ENCODE measurements at regions not wholly inside any gene's neighbourhood (a gene's known extent, or its start where the extent isn't known, plus 50 kb on each side); places are given as distances from the start of the nearest gene placed in this dataset.

DNA sequence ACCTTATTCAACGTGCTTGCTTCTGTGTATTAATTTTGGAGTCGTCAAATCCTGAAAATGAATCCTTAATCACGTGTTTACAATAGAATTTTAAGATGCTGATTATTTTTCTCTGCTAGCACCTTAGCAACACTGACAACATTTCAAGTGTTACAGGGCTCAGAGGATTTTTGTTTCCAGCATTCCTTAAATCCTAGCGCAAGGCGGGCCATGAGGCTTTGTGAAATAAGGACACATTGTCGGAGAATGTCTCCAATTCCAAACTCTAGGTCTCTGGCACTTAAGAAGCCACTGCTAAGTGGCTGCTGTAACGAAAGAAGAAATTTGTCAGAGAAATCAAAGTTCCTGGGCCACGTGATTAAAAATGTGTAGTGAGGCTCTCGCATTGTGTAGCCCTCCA is 390.9 kb upstream of the CELF2 start:
- Mint-ChIP-seq H3K4me1 (ENCODE audit: low read depth) (peaks cover 3% of the 10 kb centered on the region), H3K27ac (no peak overlapping the region), H3K4me3 (ENCODE audit: low read depth) (no peak overlapping the region), H3K27me3 (peaks cover 36% of the 10 kb centered on the region), H3K9me3 (ENCODE audit: low read depth) (no peaks in the 10 kb centered on the region), H3K36me3 (ENCODE audit: insufficient read depth) (no peaks in the 10 kb centered on the region)
- no peak for DNase-seq (ENCODE audit: low spot score, unreplicated experiment)
- TF ChIP-seq, protein P1, sequence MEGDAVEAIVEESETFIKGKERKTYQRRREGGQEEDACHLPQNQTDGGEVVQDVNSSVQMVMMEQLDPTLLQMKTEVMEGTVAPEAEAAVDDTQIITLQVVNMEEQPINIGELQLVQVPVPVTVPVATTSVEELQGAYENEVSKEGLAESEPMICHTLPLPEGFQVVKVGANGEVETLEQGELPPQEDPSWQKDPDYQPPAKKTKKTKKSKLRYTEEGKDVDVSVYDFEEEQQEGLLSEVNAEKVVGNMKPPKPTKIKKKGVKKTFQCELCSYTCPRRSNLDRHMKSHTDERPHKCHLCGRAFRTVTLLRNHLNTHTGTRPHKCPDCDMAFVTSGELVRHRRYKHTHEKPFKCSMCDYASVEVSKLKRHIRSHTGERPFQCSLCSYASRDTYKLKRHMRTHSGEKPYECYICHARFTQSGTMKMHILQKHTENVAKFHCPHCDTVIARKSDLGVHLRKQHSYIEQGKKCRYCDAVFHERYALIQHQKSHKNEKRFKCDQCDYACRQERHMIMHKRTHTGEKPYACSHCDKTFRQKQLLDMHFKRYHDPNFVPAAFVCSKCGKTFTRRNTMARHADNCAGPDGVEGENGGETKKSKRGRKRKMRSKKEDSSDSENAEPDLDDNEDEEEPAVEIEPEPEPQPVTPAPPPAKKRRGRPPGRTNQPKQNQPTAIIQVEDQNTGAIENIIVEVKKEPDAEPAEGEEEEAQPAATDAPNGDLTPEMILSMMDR (IDR thresholded peaks at IDR 0.05; ENCODE audit: unreplicated experiment), result no peak

DNA sequence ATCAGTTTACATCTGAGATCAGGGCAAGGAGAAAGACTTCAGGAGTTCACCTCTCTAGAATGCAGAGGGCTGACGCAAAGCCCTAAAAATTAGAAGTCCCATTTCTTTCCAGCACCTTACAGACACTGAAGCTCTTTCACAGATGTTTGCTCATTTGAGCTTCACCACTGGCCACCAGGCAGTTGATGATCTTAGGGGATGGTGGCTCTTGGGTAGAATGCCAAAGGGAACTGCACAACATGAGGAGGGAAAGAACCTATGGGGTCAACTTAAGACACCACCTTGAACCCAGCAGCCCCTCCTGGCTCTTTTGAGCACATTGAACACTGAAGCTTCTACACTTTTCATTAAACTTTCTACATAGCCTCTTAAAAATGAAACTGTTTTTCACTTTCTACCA is 390.3 kb upstream of the CELF2 start:
- no peaks in the 10 kb centered on the region for H3K9me3 Mint-ChIP-seq (ENCODE audit: low read depth)
- H3K4me3 Mint-ChIP-seq (ENCODE audit: low read depth), result no peak overlapping the region
- TF ChIP-seq, protein P1 (IDR thresholded peaks at IDR 0.05; ENCODE audit: unreplicated experiment), result no peak
- DNase-seq (ENCODE audit: low spot score, unreplicated experiment), result no peak
- no peak overlapping the region for H3K27ac Mint-ChIP-seq
- H3K4me1 Mint-ChIP-seq (ENCODE audit: low read depth), result peaks cover 3% of the 10 kb centered on the region
- H3K36me3 Mint-ChIP-seq (ENCODE audit: insufficient read depth), result no peaks in the 10 kb centered on the region
- H3K27me3 Mint-ChIP-seq, result peaks cover 36% of the 10 kb centered on the region

DNA sequence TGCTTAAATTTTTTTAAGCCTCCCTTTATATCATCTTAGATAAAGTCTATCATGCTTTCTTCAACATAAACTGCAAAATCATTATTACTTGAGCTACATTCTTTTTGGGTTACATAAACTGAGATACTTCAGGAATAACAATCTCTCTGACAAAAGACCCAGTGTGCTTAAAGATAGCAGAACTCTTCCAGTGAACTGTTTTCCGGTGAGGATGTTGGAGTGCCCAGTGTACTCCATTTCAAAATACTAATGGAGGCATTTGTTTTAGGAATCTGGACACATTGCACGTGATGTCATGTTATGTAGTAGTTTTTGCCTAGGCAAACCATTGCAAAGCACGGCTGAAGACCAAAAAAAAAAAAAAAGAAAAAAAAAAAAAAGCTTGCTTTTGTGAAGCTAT is 388.2 kb upstream of the CELF2 start:
- Mint-ChIP-seq H3K9me3 (ENCODE audit: low read depth) (no peaks in the 10 kb centered on the region), H3K27me3 (peaks cover 28% of the 10 kb centered on the region), H3K27ac (no peak overlapping the region), H3K4me1 (ENCODE audit: low read depth) (peaks cover 3% of the 10 kb centered on the region), H3K4me3 (ENCODE audit: low read depth) (no peak overlapping the region), H3K36me3 (ENCODE audit: insufficient read depth) (no peaks in the 10 kb centered on the region)
- TF ChIP-seq, protein P1 (IDR thresholded peaks at IDR 0.05; ENCODE audit: unreplicated experiment), result no peak
- no peak for DNase-seq (ENCODE audit: low spot score, unreplicated experiment)

DNA sequence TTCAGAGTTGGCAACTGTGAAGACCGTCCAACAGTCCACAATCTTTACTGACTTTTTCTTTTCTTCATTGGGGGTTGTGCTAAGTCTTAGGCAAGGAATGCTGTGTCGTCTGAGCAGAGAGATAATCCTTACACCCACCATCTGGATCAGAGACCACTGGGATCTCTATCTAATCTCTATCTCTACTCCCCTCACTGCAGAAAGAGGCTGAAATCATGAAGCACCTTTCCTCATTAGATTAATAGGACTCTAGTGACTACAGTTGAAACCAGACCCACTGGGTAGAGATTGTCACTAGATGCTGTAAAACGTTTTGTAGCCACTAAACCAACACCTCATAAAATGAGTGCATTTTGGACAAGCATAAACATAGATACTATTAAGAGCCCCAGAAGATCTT is 387.4 kb upstream of the CELF2 start:
- Mint-ChIP-seq H3K4me3 (ENCODE audit: low read depth) (no peak overlapping the region), H3K27ac (no peak overlapping the region), H3K36me3 (ENCODE audit: insufficient read depth) (no peaks in the 10 kb centered on the region), H3K4me1 (ENCODE audit: low read depth) (peaks cover 3% of the 10 kb centered on the region), H3K27me3 (peaks cover 24% of the 10 kb centered on the region), H3K9me3 (ENCODE audit: low read depth) (no peaks in the 10 kb centered on the region)
- DNase-seq (ENCODE audit: low spot score, unreplicated experiment), result no peak
- TF ChIP-seq, protein P1 (IDR thresholded peaks at IDR 0.05; ENCODE audit: unreplicated experiment), result no peak

DNA sequence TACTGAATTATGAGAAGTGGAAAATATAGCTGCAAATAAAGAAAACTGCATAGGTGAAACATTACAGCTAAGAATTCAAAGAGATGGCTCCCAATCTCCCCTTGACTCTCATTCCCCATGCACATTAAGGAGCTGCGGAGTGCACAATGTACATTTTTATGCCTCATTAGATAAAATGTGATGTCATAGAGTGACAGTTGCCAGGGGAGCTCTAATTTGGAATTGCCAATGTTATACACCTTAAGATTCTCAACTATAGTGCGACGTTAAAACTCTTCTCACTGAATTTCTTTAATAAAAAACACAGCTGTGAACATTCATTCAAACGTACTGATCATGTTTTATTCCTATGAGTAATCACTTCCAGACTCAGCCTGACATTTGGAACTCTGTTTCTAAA is 386.9 kb upstream of the CELF2 start:
- H3K9me3 Mint-ChIP-seq (ENCODE audit: low read depth), result no peaks in the 10 kb centered on the region
- peaks cover 3% of the 10 kb centered on the region for H3K4me1 Mint-ChIP-seq (ENCODE audit: low read depth)
- H3K27me3 Mint-ChIP-seq, result peaks cover 21% of the 10 kb centered on the region
- no peak overlapping the region for H3K4me3 Mint-ChIP-seq (ENCODE audit: low read depth)
- no peak overlapping the region for H3K27ac Mint-ChIP-seq
- no peak for DNase-seq (ENCODE audit: low spot score, unreplicated experiment)
- TF ChIP-seq, protein P1 (IDR thresholded peaks at IDR 0.05; ENCODE audit: unreplicated experiment), result no peak
- no peaks in the 10 kb centered on the region for H3K36me3 Mint-ChIP-seq (ENCODE audit: insufficient read depth)

All from progenitor cell of endocrine pancreas (in vitro differentiated cells).